PFSK-1 (cell line): ENCODE measurements at regions not wholly inside any gene's neighbourhood (a gene's known extent, or its start where the extent isn't known, plus 50 kb on each side); places are given as distances from the start of the nearest gene placed in this dataset.

Experiments
- FOXP2 ChIP-seq: optimal IDR thresholded peaks from 2 replicates; pipeline ENCODE3; 2011; ENCODE audit warnings: borderline replicate concordance, control low read depth, inconsistent platforms; ENCODE audit not compliant: insufficient read depth; ENCODE audit errors: extremely low read length, extremely low read depth
- POLR2AphosphoS5 ChIP-seq: IDR thresholded peaks from 2 replicates; pipeline ENCODE4 v1.6.1; 2012; ENCODE audit warnings: low read depth, mild to moderate bottlenecking, control low read depth, low read length, moderate library complexity
- REST ChIP-seq, 2 experiments: IDR thresholded peaks; 2 replicates each; pipeline versions ENCODE4 v1.6.1 to v1.8.0; 2011 to 2012; ENCODE audit warnings: low read depth in 2 of 2, low read length in 2 of 2, control low read depth in 1 of 2, inconsistent platforms in 1 of 2, mild to moderate bottlenecking in 1 of 2, moderate library complexity in 1 of 2; ENCODE audit not compliant: insufficient read depth in 1 of 2
- SIN3A ChIP-seq: IDR thresholded peaks from 2 replicates; pipeline ENCODE4 v1.6.1; 2012; ENCODE audit warnings: mild to moderate bottlenecking, low read length, moderate library complexity, borderline replicate concordance; ENCODE audit not compliant: insufficient read depth
- TAF1 ChIP-seq: IDR thresholded peaks from 2 replicates; pipeline ENCODE4 v1.6.1; 2012; ENCODE audit warnings: low read length, control low read depth, borderline replicate concordance; ENCODE audit not compliant: insufficient read depth

DNA sequence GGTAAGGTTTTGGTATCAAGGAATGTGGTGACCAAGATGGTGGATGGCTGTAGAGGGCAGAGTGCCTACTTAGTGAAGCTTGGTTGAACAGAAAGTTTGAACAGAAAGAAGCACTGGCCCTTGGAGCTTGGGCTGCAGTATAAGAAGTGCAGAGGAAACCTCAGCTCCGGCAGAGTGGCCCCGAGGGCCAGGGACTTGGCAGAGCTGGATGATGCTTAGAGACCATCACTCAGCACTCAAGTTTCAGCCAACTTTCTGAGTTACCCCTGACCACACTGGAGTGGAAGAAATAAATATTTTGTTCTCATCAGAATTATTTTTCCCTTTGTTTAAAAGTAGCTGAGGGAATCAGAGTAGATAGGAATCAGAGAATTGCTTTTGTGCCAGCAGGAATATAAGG lies 336.7 kb downstream of the C7orf25 start:
- TF ChIP-seq TAF1 (no peak), POLR2AphosphoS5 (no peak), REST (IDR thresholded peaks at IDR 0.05; ENCODE audit: insufficient read depth in 1 of 2, low read depth in 2 of 2, low read length in 2 of 2) (no peak), SIN3A (no peak), FOXP2 (no peak)

- TF ChIP-seq REST (IDR thresholded peaks at IDR 0.05; ENCODE audit: insufficient read depth in 1 of 2, low read depth in 2 of 2, low read length in 2 of 2) (no peak), SIN3A (no peak), FOXP2 (no peak), TAF1 (no peak), POLR2AphosphoS5 (no peak)
Measured at GRCh38 chr7:42574685-42575084, 337.2 kb downstream of the C7orf25 start.

- TF ChIP-seq POLR2AphosphoS5, result no peak
- no peak for TF ChIP-seq REST (IDR thresholded peaks at IDR 0.05; ENCODE audit: insufficient read depth in 1 of 2, low read depth in 2 of 2, low read length in 2 of 2)
- no peak for TF ChIP-seq FOXP2
- TF ChIP-seq SIN3A, result no peak
- no peak for TF ChIP-seq TAF1
Measured at GRCh38 chr7:42573881-42574672, 337.1 kb upstream of the GLI3 start.

DNA sequence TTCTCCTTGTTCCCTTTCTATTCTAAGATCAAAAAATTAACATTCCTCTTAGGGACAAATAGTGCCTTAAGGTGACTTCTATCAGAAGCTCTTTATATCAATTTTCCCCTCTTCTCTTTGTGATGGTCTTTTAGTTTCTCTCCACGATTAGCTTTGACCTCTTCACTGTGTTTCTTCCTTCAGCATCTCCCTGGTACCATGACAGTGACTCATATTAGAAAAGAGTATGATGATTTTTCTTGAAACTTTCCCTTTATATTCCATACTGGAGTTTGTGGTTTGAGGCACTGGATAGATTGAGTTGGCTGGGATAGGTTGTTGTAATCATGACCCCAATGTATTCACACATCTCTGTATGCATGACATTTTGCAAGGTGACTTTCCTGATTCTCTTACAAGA lies 335.6 kb upstream of the GLI3 start:
- TF ChIP-seq REST (IDR thresholded peaks at IDR 0.05; ENCODE audit: insufficient read depth in 1 of 2, low read depth in 2 of 2, low read length in 2 of 2) (no peak), TAF1 (no peak), SIN3A (no peak), POLR2AphosphoS5 (no peak), FOXP2 (no peak)

DNA sequence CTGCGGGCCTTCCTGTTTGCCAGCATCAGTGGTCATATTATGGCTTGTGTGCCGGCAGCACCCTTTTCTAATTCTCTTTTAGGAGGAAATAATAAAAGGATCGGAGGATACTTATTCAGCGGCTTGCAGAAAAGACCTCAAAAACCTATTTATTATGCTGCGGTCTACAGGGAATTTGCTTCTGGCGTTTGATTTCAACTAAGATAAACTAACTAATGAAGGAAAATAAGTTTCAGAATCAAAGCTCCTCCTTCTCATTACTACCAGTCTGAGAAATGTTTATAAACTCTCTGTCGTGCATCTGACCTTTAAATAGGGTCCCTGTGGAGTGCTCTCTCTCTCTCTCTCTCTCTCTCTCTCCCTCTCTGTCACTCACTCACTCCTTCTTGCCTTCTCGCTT lies 335.0 kb upstream of the GLI3 start:
- TF ChIP-seq POLR2AphosphoS5, result no peak
- no peak for TF ChIP-seq SIN3A
- TF ChIP-seq REST (IDR thresholded peaks at IDR 0.05; ENCODE audit: insufficient read depth in 1 of 2, low read depth in 2 of 2, low read length in 2 of 2), result no peak
- no peak for TF ChIP-seq TAF1
- TF ChIP-seq FOXP2, result no peak
